Posterior vena cava (tissue), 2 donors: ENCODE measurements at regions not wholly inside any gene's neighbourhood (a gene's known extent, or its start where the extent isn't known, plus 50 kb on each side); places are given as distances from the start of the nearest gene placed in this dataset.

Experiments
- DNase-seq: peaks from one replicate; pipeline ENCODE4 v3.0.0-alpha.2; 2020; ENCODE audit warnings: low spot score
- intact Hi-C, 2 donors: fragments of 100-400 bp; cut with DNase I; formaldehyde crosslinking; loops; one replicate each; pipeline versions ENCODE4 v1.14.1 to v1.14.2; 2022 to 2023
- microRNA-seq, 2 donors: library from miRNA; unstranded; fragments of <30 nt; microRNA quantifications; one replicate each; pipeline ENCODE4 v1.2.0, GENCODE V29; 2020 to 2021; ENCODE audit warnings: borderline microRNAs expressed in 2 of 2
- donor health status: DM: yes; HTN: yes; CAD: no.
- donor health status: DM: yes; HTN: yes; CAD: no.

DNA sequence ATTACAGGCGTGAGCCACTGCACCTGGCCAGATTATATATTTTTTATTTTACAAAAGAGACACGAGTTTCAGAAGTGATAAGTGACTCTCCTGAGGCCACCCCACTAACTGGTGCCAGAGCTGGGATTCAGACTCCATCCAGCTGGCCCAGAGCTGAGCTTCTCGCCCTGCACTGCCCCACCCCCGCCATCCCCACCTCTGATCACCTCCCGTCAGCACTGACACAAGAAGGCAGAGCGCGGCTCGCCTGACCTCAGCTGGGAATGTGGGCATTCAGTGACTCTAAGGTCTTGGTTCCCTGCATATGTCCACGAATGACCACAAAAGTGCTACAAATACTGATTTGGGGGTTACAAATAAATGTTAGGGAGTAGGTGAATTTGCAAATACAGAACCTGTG is 56.1 kb upstream of the GALNT15 start:
- intact Hi-C loops = no loop called here
- no peak for DNase-seq

DNA sequence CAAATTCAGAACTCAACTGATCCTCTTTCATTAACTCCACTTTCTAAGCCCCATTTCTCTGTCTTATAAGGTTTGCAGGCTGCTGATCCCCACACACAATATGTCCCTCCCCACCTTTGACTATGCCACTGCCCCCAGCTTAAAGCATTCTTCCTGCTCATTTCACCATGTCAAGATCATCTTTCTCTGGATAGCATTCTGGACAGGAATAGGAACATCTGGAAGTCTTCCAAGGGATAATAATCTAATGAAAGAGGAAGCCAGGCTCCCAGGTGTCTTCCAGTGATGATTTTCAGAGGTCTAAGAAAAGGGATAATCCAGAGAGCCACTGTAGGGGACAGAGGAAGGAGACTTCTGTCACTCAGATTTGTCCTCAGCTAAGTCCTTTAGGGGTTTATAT is 54.6 kb upstream of the GALNT15 start:
- no peak for DNase-seq
- intact Hi-C loops = no loop called here

DNA sequence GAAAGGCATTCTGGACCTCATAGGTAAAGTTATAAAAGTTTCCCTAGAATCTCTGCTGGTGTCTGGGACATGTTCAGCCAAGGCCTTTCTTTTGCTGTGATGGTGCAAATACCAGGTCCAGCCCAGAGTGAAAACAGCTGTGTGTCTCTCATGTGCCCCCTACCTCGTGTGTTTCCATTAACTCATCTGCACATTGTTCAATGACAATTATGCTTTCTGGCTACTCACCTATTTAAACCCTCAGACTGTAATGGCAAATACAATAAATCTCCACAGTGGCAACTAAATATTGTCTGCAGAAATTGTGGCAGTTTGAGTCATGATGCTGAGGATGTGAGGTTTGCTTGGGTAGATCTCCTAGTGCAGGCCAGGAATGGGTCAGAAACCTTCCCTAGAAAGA is 53.1 kb upstream of the GALNT15 start:
- intact Hi-C loops = no loop called here
- no peak for DNase-seq

DNA sequence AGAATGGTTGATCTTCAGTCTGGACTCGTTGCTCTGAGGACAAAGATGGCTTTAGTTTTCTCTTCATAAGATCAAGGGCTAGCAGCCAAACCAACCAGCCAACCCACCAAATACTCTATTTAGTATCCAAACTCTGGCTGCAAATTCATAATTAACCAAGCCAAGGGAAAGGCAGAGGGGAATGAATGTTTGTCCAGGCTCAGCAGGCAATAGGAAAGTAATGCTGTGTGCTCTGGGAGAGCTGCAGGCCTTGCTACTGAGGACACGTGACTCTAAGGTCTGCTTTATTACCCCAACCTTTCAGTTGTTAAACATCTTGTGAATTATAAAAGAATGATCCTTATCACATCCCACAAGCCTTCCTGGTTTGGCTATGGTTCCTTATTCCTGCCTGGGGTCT is 52.3 kb upstream of the GALNT15 start:
- DNase-seq = no peak
- intact Hi-C loops = no loop called here

DNA sequence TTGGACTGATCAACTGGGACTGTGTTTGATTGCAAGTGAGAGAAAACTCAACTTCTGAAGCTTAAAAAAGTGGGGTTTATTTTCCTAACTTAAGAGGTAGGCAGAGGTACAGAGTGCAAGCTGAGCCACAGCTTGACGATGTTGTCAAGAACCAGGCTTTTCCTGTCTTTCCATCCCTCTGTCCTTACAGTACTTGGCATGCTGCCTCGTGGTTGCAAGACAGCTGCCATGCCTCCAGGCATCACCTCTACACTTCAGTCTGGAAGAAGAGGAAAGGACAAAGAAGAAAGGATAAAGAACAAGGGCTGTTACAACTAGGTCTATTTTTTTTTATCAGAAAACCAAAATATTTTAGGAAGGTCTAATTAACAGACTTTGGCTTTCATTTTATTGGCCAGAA is 51.8 kb upstream of the GALNT15 start:
- DNase-seq = no peak
- intact Hi-C loops = no loop called here

DNA sequence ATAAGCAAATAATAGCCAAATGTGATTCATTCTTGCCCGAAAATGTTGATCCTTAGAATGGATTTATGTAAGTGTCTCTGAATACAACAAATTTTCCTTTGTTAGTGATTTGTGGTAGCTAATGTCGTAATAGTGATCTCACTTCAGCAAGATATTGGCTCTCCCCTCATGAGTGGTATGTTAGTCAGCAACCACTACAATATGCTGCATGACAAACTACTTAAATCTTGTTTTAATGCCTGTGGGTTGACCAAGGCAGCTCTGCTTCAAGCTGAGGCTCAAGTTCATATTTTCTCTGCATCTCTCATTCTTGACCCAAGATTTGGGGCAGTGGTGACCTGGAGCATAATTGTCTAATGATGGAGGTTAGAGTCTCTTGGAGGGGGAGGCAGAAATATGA is 49.8 kb upstream of the GALNT15 start:
- intact Hi-C loops = no loop called here

More for the DNA sequence above, 49.8 kb upstream of the GALNT15 start:
- no peak for DNase-seq

Small RNA genes in the stretch of these regions (microRNA-seq; reads per million reads assigned to microRNA genes)
- gene MIR563 = 0 reads per million in 2 donors
